ENCODE measurements at regions not wholly inside any gene's neighbourhood (a gene's known extent, or its start where the extent isn't known, plus 50 kb on each side); places are given as distances from the start of the nearest gene placed in this dataset.
"Not testable (repeated sequence)": the region's sequence is repeated elsewhere in the genome, so short reads cannot be mapped to it uniquely, and the experiment has no call there.

GRCh38 chr4:66017671-66018070, 347.4 kb upstream of the EPHA5 start:
- Histone ChIP-seq H3K36me3 (no peaks in the 10 kb centered on the region), H3K27ac (no peak overlapping the region), H3K27me3 (no peaks in the 10 kb centered on the region), H3K4me3 (no peak overlapping the region), H3K4me1 (no peaks in the 10 kb centered on the region), H3K9me3 (peaks cover 0 to 5% (median 0%) of the 10 kb centered on the region in 3 donors)
- no peak for DNase-seq
- TF ChIP-seq, protein P1, sequence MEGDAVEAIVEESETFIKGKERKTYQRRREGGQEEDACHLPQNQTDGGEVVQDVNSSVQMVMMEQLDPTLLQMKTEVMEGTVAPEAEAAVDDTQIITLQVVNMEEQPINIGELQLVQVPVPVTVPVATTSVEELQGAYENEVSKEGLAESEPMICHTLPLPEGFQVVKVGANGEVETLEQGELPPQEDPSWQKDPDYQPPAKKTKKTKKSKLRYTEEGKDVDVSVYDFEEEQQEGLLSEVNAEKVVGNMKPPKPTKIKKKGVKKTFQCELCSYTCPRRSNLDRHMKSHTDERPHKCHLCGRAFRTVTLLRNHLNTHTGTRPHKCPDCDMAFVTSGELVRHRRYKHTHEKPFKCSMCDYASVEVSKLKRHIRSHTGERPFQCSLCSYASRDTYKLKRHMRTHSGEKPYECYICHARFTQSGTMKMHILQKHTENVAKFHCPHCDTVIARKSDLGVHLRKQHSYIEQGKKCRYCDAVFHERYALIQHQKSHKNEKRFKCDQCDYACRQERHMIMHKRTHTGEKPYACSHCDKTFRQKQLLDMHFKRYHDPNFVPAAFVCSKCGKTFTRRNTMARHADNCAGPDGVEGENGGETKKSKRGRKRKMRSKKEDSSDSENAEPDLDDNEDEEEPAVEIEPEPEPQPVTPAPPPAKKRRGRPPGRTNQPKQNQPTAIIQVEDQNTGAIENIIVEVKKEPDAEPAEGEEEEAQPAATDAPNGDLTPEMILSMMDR (IDR thresholded peaks at IDR 0.05) = no peak
- intact Hi-C loops (cut with DNase I; ENCODE audit: low total_unique reads) = no loop called here

GRCh38 chr4:66016240-66016639, 346.0 kb upstream of the EPHA5 start:
- Histone ChIP-seq H3K4me1 (no peaks in the 10 kb centered on the region), H3K27ac (no peak overlapping the region), H3K27me3 (no peaks in the 10 kb centered on the region), H3K9me3 (peaks cover 0 to 7% (median 0%) of the 10 kb centered on the region in 3 donors), H3K4me3 (no peak overlapping the region), H3K36me3 (no peaks in the 10 kb centered on the region)
- no peak for DNase-seq
- intact Hi-C loops (cut with DNase I; ENCODE audit: low total_unique reads) = no loop called here
- TF ChIP-seq, protein P1 (IDR thresholded peaks at IDR 0.05) = no peak

- Histone ChIP-seq H3K27me3 (no peaks in the 10 kb centered on the region), H3K9me3 (peaks cover 0 to 7% (median 0%) of the 10 kb centered on the region in 3 donors), H3K4me1 (no peaks in the 10 kb centered on the region), H3K4me3 (no peak overlapping the region), H3K27ac (no peak overlapping the region), H3K36me3 (no peaks in the 10 kb centered on the region)
- TF ChIP-seq, protein P1 (IDR thresholded peaks at IDR 0.05) = no peak
- intact Hi-C loops (cut with DNase I; ENCODE audit: low total_unique reads) = no loop called here
- no peak for DNase-seq
Measured at GRCh38 chr4:66014146-66014765, 344.0 kb upstream of the EPHA5 start.

- Histone ChIP-seq H3K27me3 (no peaks in the 10 kb centered on the region), H3K9me3 (no peaks in the 10 kb centered on the region), H3K4me1 (no peaks in the 10 kb centered on the region), H3K36me3 (no peaks in the 10 kb centered on the region), H3K4me3 (no peak overlapping the region), H3K27ac (no peak overlapping the region)
- TF ChIP-seq, protein P1 (IDR thresholded peaks at IDR 0.05) = no peak
- DNase-seq = no peak
- intact Hi-C loops (cut with DNase I; ENCODE audit: low total_unique reads) = no loop called here
Measured at GRCh38 chr4:66000510-66001117, 330.3 kb upstream of the EPHA5 start.

GRCh38 chr4:65999518-65999871, 329.2 kb upstream of the EPHA5 start:
- no peaks in the 10 kb centered on the region for H3K27me3 ChIP-seq
- H3K36me3 ChIP-seq = no peaks in the 10 kb centered on the region
- intact Hi-C loops (cut with DNase I; ENCODE audit: low total_unique reads) = no loop called here
- no peaks in the 10 kb centered on the region for H3K9me3 ChIP-seq
- DNase-seq = no peak
- H3K27ac ChIP-seq = no peak overlapping the region
- H3K4me1 ChIP-seq = no peaks in the 10 kb centered on the region
- TF ChIP-seq, protein P1 (IDR thresholded peaks at IDR 0.05) = no peak
- H3K4me3 ChIP-seq = no peak overlapping the region

DNA sequence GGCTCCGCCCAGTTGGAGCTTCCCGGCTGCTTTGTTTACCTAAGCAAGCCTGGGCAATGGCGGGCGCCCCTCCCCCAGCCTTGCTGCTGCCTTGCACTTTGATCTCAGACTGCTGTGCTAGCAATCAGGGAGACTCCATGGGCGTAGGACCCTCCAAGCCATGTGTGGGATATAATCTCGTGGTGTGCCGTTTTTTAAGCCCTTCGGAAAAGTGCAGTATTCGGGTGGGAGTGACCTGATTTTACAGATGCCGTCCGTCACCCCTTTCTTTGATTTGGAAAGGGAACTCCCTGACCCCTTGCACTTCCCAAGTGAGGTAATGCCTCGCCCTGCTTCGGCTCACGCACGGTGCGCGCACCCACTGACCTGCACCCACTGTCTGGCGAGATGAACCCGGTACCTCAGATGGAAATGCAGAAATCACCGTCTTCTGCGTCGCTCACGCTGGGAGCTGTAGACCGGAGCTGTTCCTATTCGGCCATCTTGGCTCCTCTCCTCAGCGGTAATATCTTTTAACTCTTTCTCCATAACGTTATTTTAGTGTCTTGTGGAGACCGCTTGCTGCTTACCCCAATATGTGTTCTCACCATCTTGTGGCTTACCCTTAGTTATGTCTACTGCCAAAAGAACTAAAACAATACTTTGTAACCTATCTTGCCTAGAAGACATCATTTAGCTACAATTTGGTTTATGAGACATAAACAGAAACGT, 328.7 kb upstream of the EPHA5 start:
- H3K4me1 ChIP-seq; H3K9me3 ChIP-seq; H3K4me3 ChIP-seq; H3K36me3 ChIP-seq; intact Hi-C loops (cut with DNase I; ENCODE audit: low total_unique reads); H3K27ac ChIP-seq; DNase-seq; H3K27me3 ChIP-seq: not testable (repeated sequence)
